ENCODE measurements at regions not wholly inside any gene's neighbourhood (a gene's known extent, or its start where the extent isn't known, plus 50 kb on each side); places are given as distances from the start of the nearest gene placed in this dataset.

- no peak overlapping the region for H3K27ac ChIP-seq
Observed at GRCh38 chr20:57090590-57091560, 175.6 kb downstream of the BMP7 start.

GRCh38 chr20:57091748-57092111 is 174.7 kb downstream of the BMP7 start:
- no peak overlapping the region for H3K27ac ChIP-seq
- TF ChIP-seq CTCF (IDR thresholded peaks at IDR 0.05) (no peak), ZFX (IDR thresholded peaks at IDR 0.05; ENCODE audit: borderline replicate concordance) (no peak)

More at GRCh38 chr20:57090590-57091560, 175.6 kb downstream of the BMP7 start:
- no peak for TF ChIP-seq ZFX (IDR thresholded peaks at IDR 0.05; ENCODE audit: borderline replicate concordance)
- TF ChIP-seq CTCF (IDR thresholded peaks at IDR 0.05), result no peak

- no peak overlapping the region for H3K27ac ChIP-seq
- TF ChIP-seq ZFX (IDR thresholded peaks at IDR 0.05; ENCODE audit: borderline replicate concordance) (no peak), CTCF (IDR thresholded peaks at IDR 0.05) (peak; percentile 91)
Observed at GRCh38 chr20:57092112-57092899, 174.1 kb downstream of the BMP7 start.

- H3K27ac ChIP-seq, result no peak overlapping the region
- TF ChIP-seq CTCF (IDR thresholded peaks at IDR 0.05) (no peak), ZFX (IDR thresholded peaks at IDR 0.05; ENCODE audit: borderline replicate concordance) (no peak)
Observed at GRCh38 chr20:57092900-57093530, 173.4 kb downstream of the BMP7 start.

GRCh38 chr20:57093766-57094165 is 172.7 kb downstream of the BMP7 start:
- TF ChIP-seq ZFX (IDR thresholded peaks at IDR 0.05; ENCODE audit: borderline replicate concordance) (no peak), CTCF (IDR thresholded peaks at IDR 0.05) (no peak)
- no peak overlapping the region for H3K27ac ChIP-seq

- TF ChIP-seq ZFX (IDR thresholded peaks at IDR 0.05; ENCODE audit: borderline replicate concordance), result no peak
- no peak for TF ChIP-seq CTCF (IDR thresholded peaks at IDR 0.05)
- no peak overlapping the region for H3K27ac ChIP-seq
Observed at GRCh38 chr20:57094252-57094891, 172.1 kb downstream of the BMP7 start.

Data from 22Rv1 (cell line).